IPS DF 4.7 (cell line): ENCODE measurements at regions not wholly inside any gene's neighbourhood (a gene's known extent, or its start where the extent isn't known, plus 50 kb on each side); places are given as distances from the start of the nearest gene placed in this dataset.
"Not testable (repeated sequence)": the region's sequence is repeated elsewhere in the genome, so short reads cannot be mapped to it uniquely, and the experiment has no call there.

Experiments used
- DNase-seq: peaks from one replicate; pipeline ENCODE4 v3.0.0-alpha.2; 2013; ENCODE audit warnings: low spot score; ENCODE audit errors: extremely low read depth

DNA sequence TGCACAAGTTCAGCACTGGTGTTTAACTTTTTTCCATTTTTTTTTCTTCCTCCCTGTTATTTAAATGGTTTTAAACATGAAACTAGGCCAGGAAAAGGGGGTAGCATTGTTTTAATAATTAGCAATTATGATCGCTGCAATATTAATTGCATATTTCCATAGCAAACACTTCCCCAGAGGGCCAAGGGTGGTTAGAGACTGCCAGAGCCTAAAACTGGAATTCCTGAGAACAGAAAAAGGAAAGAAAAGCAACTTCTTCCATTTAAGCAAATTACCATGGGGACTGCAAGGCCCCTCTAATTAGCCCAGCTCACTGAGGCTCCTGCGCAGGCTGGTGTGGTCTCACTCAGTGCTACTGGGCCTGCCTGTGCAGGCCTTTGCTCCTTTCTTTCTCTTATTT is 201.5 kb downstream of the SMAD2 start:
- DNase-seq = no peak

GRCh38 chr18:47727409-47727808 is 203.1 kb downstream of the SMAD2 start:
- DNase-seq = no peak

GRCh38 chr18:47726550-47726949 is 203.9 kb downstream of the SMAD2 start:
- no peak for DNase-seq

DNA sequence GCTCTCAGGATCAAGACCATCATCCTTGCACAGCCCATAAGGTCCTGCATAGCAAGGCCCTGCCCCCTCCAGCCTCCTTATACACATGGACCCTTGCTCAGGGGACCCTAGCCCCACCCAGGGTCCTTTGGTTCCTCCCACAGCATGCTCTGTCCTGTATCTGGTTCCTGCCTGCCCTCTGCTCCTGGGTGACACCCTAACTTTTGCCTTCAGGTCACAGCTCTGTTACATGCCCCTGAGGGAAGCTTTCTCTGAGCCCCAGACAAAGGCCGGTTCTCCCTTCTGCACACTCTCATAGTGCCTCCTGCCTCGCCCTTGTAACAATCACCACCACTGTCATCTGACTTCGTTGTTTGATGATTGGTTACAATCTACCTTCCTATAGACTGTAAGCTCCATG is 204.8 kb downstream of the SMAD2 start:
- no peak for DNase-seq

GRCh38 chr18:47724186-47724975 is 206.1 kb downstream of the SMAD2 start:
- DNase-seq = no peak

DNA sequence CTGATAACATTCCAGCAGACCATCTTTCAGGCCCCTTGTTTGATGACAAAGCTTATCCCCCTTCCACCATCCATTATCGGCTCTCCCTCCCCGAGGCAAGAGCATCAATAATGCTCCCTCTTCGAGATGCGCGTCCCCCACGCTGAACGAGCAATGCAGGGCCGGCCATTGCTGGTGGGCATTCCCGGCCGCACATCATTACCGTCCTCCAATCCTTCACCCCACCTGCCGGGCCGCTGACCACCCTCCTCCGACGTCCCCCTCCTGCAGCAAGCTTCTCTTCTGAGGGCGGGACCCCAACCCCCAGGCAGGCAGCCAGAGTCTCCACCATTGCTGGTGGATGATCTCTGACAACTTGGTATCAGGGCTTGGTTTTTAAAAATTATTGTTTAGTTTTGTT is 208.6 kb downstream of the SMAD2 start:
- DNase-seq = no peak

GRCh38 chr18:47720741-47721140 is 209.7 kb downstream of the SMAD2 start:
- DNase-seq = no peak

- no peak for DNase-seq
These were observed 211.2 kb downstream of the SMAD2 start for GRCh38 chr18:47719096-47719780.

GRCh38 chr18:47718646-47719045 is 211.8 kb downstream of the SMAD2 start:
- DNase-seq = no peak

- DNase-seq = no peak
These were observed 213.2 kb downstream of the SMAD2 start for GRCh38 chr18:47717257-47717656.

DNA sequence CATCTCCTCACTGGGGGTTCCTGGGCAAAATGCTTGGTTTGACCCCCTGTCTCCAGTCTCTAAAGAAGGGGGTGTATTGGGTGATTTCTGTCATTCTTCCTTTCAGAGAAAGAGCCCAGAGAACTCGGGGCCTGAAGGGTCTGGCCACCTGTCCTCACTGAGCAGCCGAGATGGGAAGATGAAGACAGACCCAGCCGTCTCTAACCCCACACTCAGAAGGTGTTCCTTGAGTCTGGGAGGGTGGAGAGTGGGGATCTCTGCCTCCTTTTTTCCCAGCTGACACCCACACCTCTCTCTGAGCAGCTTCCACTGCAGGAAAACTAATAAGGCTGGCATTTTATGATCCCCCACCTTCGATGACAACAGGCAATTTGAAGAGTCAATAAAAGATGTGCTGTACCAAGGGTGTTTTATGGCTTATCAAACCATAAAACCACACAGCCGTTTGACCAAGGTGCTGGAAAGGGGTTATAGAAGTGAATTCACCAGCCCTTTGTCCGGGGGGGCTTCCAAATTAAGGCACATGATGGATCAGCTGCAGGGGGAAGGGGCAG is 213.8 kb downstream of the SMAD2 start:
- no peak for DNase-seq

DNA sequence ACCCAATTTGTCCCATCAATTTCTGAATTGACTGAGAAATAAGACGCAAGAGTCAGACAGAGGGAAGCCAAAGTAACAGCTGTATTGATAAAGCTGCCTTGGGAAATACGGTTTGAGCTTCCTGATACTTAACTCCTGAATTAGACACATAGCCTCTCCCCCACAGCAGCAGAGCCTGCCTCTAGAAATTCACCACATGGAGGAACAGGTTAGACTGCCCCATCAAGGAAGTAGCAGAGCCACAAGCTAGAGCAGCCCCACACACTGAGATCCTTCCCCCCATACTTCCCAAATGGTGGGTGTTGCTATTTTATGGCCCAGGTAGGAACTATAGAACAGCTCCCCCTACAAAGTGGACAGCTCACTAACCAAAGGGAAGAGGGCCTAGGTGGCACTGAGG is 220.0 kb downstream of the SMAD2 start:
- no peak for DNase-seq

DNA sequence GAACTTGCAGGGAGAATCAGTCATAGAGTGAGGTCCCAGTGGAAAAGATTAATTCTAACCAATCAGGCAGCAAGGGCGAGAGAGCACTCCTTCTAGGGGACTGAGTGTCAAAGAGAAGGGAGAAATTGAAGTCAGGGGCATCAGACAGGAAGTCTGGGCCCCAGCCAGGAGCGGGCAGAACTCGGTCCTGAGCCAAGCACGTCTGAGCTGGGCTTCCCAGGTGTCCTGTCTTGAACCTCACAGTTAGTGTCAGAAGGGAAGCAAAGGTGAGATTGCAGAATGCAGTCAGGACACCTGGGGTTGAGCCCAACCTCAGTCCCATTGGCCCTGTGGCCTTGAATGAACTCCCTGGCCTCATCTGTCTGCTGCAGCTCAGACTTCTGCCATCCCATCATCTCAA is 220.9 kb downstream of the SMAD2 start:
- DNase-seq = no peak

DNA sequence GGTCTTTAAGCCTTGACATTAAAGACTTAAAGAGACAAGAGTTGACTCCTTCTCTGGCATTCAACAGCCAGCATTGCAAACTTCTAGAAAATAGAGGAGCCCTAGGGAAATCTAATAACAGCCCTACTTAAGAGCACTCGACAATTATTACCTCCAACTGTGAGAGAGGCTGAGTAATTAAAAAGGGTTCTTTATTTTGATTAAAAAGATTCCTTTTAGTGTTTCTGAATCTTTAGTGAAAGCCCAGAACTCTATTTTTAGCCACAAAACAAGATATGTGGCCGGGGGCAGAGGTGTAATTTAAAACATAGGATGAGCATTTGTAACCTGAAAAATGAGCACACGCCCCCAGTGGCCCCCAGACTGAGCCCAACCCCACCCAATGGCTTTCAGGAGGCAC is 222.3 kb downstream of the SMAD2 start:
- DNase-seq = no peak

- no peak for DNase-seq
These were observed 229.3 kb downstream of the SMAD2 start for GRCh38 chr18:47701134-47701533.

GRCh38 chr18:47696870-47697269 is 233.6 kb downstream of the SMAD2 start:
- no peak for DNase-seq

GRCh38 chr18:47691611-47692010 is 238.8 kb downstream of the SMAD2 start:
- DNase-seq = no peak

- not testable (repeated sequence) for DNase-seq
These were observed 239.7 kb downstream of the SMAD2 start for GRCh38 chr18:47690778-47691177.

- no peak for DNase-seq
These were observed 241.1 kb downstream of the SMAD2 start for GRCh38 chr18:47689371-47689770.

DNA sequence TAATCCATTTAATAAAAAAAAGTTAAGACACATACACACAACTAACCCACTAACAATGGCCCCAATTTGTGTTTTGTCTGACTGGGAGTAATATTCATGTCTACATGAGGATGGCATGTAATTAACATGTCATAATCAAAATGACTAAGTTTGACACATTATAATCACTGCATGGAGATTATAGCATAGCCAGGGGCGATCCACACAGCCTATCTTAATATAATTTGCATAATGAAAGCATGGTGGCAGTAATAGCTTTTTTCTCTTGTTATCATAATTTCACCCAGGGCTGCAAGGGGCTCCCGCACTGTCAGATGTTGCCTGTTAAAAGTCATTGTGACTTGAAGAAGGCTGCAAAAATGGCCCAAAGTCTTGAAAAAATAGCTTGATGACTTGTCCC is 243.7 kb downstream of the SMAD2 start:
- no peak for DNase-seq

GRCh38 chr18:47683774-47684173 is 246.7 kb downstream of the SMAD2 start:
- no peak for DNase-seq

GRCh38 chr18:47682876-47683275 is 247.6 kb downstream of the SMAD2 start:
- no peak for DNase-seq

GRCh38 chr18:47680488-47680887 is 250.0 kb downstream of the SMAD2 start:
- no peak for DNase-seq
